HepG2 (cell line): ENCODE measurements at regions not wholly inside any gene's neighbourhood (a gene's known extent, or its start where the extent isn't known, plus 50 kb on each side); places are given as distances from the start of the nearest gene placed in this dataset.

Experiments used
- ATAC-seq: fragments of 200-7000 bp; cut with Tn5 transposase; 3 replicates; pipeline ENCODE4 v1.9.1; 2020; ENCODE audit warnings: mild to moderate bottlenecking, moderate library complexity
- BruUV-seq: library from RNA; stranded (reverse); fragments of 400-500 nt; replicated peaks from 2 replicates; lab custom pipeline; 2021; lab: Mats Ljungman, UMichigan
- CTCF ChIA-PET: fragments of 300-600 bp; formaldehyde crosslinking; extraction: SDS; loops from one replicate; lab custom pipeline; 2021; ENCODE audit warnings: low total read pairs, inconsistent platforms, low intra/inter-chr PET ratio; lab: Yijun Ruan, JAX
- POLR2A ChIA-PET: fragments of 350-600 bp; sonication (Branson Sonifier 250); formaldehyde crosslinking; loops from one replicate; lab custom pipeline; 2020; ENCODE audit warnings: antibody characterized with exemption, inconsistent platforms; lab: Yijun Ruan, JAX
- DNase-seq: peaks from one replicate; pipeline ENCODE4 v3.0.0-alpha.2; 2015; ENCODE audit warnings: low spot score
- FAIRE-seq: peaks from 3 replicates; lab custom pipeline; 2011; peaks lifted over from hg19 to GRCh38; lab: Jason Lieb, UNC
- H2AFZ ChIP-seq: one replicate; pipeline ENCODE4 v1.6.1; 2011; ENCODE audit warnings: low read length, inconsistent platforms
- H3K27ac ChIP-seq: fragments of 300-600 bp; 3 replicates; pipeline ENCODE4 v1.8.0; 2011; ENCODE audit warnings: mixed run types, mild to moderate bottlenecking, mixed read lengths, low read length, inconsistent platforms; ENCODE audit not compliant: insufficient read depth; ENCODE audit errors: extremely low read length
- H3K27me3 ChIP-seq, 2 experiments: fragments of 200-600 bp in 1 of 2; 2 replicates in 1 of 2; 3 replicates in 1 of 2; pipeline versions ENCODE4 v1.6.0 to v1.8.0; 2011; ENCODE audit warnings: low read length in 2 of 2, mild to moderate bottlenecking in 2 of 2, moderate library complexity in 2 of 2, inconsistent platforms in 1 of 2; ENCODE audit not compliant: insufficient read depth in 2 of 2, control insufficient read depth in 1 of 2
- H3K36me3 ChIP-seq, 2 experiments: fragments of 200-600 bp in 1 of 2; replicated peaks in 1 of 2; 2 replicates in 1 of 2; 3 replicates in 1 of 2; pipeline versions ENCODE4 v1.5.1 to v1.8.0; 2011; ENCODE audit warnings: low read length in 2 of 2, inconsistent platforms in 1 of 2; ENCODE audit not compliant: insufficient read depth in 2 of 2, control insufficient read depth in 1 of 2
- H3K4me1 ChIP-seq: 2 replicates; pipeline ENCODE4 v1.5.1; 2012; ENCODE audit warnings: low read length, inconsistent platforms; ENCODE audit not compliant: insufficient read depth
- H3K4me2 ChIP-seq: 2 replicates; pipeline ENCODE4 v1.6.0; 2011; ENCODE audit warnings: low read depth, low read length, inconsistent platforms
- H3K4me3 ChIP-seq, 3 experiments: fragments of 200-600 bp in 1 of 3; sonication (generic), shearing (Covaris generic) in 1 of 3; replicated peaks in 1 of 3; 2 replicates each; pipeline ENCODE4 v1.5.1; 2011 to 2016; ENCODE audit warnings: low read length in 3 of 3, inconsistent platforms in 2 of 3, low read depth in 2 of 3, mild to moderate bottlenecking in 2 of 3, control low read depth in 1 of 3, mixed read lengths in 1 of 3; ENCODE audit not compliant: insufficient read depth in 1 of 3
- H3K79me2 ChIP-seq: one replicate; pipeline ENCODE4 v1.6.1; 2011; ENCODE audit warnings: low read length, inconsistent platforms; ENCODE audit not compliant: insufficient read depth
- H3K9ac ChIP-seq: 2 replicates; pipeline ENCODE4 v1.6.0; 2011; ENCODE audit warnings: mild to moderate bottlenecking, low read depth, low read length, inconsistent platforms; ENCODE audit not compliant: insufficient read depth
- H3K9me3 ChIP-seq: 2 replicates; pipeline ENCODE4 v1.5.1; 2012; ENCODE audit warnings: mild to moderate bottlenecking, low read length
- H4K20me1 ChIP-seq: 2 replicates; pipeline ENCODE4 v1.6.0; 2011; ENCODE audit warnings: inconsistent platforms, mild to moderate bottlenecking, low read length, moderate library complexity; ENCODE audit not compliant: insufficient read depth
- AHDC1 ChIP-seq: sonication (generic); formaldehyde crosslinking; IDR thresholded peaks from 2 replicates; pipeline ENCODE4 v1.5.1; 2020; ENCODE audit warnings: mild to moderate bottlenecking, missing genetic modification reagents, borderline replicate concordance
- AHR ChIP-seq: IDR thresholded peaks from 2 replicates; pipeline ENCODE4 v1.6.1; 2018; ENCODE audit warnings: missing genetic modification reagents, missing compliant biosample characterization
- JDP2 ChIP-seq: sonication (generic); formaldehyde crosslinking; IDR thresholded peaks from 2 replicates; pipeline ENCODE4 v1.8.1; 2022; ENCODE audit warnings: missing genetic modification reagents, borderline replicate concordance
- MXI1 ChIP-seq: IDR thresholded peaks from 3 replicates; pipeline ENCODE4 v1.6.1; 2012; ENCODE audit warnings: low read depth, low read length, inconsistent platforms, borderline replicate concordance
- NFE2L2 ChIP-seq: fragments of 150-350 bp; IDR thresholded peaks from 2 replicates; pipeline ENCODE4 v1.6.1; 2014; ENCODE audit warnings: low read length
- NR2C2 ChIP-seq: sonication (generic); formaldehyde crosslinking; IDR thresholded peaks from 2 replicates; pipeline ENCODE4 v1.4.0; 2020; ENCODE audit warnings: missing genetic modification reagents, mild to moderate bottlenecking, moderate library complexity, borderline replicate concordance
- PBX2 ChIP-seq: IDR thresholded peaks from 2 replicates; pipeline ENCODE4 v1.6.1; 2016; ENCODE audit warnings: control low read depth
- SKI ChIP-seq: fragments of 450-650 bp; IDR thresholded peaks from one replicate; pipeline ENCODE4 v1.6.1; 2018; ENCODE audit warnings: mild to moderate bottlenecking; ENCODE audit not compliant: partially characterized antibody
- ZFP82 ChIP-seq: sonication (generic); formaldehyde crosslinking; IDR thresholded peaks from 2 replicates; pipeline ENCODE4 v1.5.1; 2020; ENCODE audit warnings: mild to moderate bottlenecking, missing genetic modification reagents, borderline replicate concordance
- WGBS: methylation state at CpG from one replicate; pipeline ENCODE4 v1.1.6; 2017; ENCODE audit warnings: low lambda C conversion rate; 5-methylcytosine and 5-hydroxymethylcytosine counted together
- in situ Hi-C: cut with HindIII; loops from 2 replicates; pipeline ENCODE4 v1.10.0; 2017; ENCODE audit warnings: low pct_unique_long_range_greater_than_20kb; ENCODE audit not compliant: extremely low pct_ligation_motif_present
- intact Hi-C: fragments of 100-400 bp; cut with micrococcal nuclease; formaldehyde crosslinking; loops from one replicate; pipeline ENCODE4 v1.10.0; 2022; ENCODE audit not compliant: unreplicated experiment
- TF ChIP-seq, protein P1 (sequence below): sonication (generic); formaldehyde crosslinking; IDR thresholded peaks from 2 replicates; pipeline ENCODE4 v1.8.0; 2022; ENCODE audit warnings: missing genetic modification reagents, mild to moderate bottlenecking, inconsistent platforms, borderline replicate concordance
- TF ChIP-seq, protein P2 (sequence below): sonication (generic); formaldehyde crosslinking; IDR thresholded peaks from 2 replicates; pipeline ENCODE4 v1.5.0; 2020; ENCODE audit warnings: mild to moderate bottlenecking, missing genetic modification reagents, borderline replicate concordance

DNA sequence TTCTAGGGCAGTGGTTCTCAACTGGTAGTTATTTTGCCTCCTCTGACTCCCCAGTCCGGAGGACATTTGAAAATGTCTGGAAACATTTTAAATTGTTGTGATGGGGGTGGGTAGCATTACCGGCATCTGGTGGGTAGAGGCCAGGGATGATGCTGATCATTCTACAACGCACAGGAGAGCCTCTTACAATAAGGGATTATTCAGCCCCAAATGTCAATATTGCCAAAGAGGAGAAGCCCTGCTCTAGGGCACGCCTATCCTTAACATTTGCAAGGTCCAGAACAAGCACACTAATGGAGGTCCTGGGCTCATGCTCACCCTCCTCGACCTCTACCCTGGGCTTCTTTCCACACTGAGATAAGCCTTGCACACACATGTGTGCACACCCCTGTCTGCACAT lies 106.4 kb downstream of the MINAR1 start (continued):
- TF ChIP-seq, protein P1, sequence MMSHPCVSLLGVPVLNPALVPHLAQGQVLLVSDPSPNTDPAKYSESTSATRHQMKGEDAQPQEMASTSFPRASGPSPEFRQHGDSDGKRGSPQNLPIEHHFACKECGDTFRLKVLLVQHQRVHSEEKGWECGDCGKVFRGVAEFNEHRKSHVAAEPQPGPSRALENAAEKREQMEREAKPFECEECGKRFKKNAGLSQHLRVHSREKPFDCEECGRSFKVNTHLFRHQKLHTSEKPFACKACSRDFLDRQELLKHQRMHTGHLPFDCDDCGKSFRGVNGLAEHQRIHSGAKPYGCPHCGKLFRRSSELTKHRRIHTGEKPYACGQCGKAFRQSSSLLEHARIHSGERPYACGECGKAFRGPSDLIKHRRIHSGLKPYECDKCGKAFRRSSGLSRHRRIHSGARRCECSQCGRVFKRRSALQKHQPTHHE (CRISPR knock-in tag): no peak

DNA sequence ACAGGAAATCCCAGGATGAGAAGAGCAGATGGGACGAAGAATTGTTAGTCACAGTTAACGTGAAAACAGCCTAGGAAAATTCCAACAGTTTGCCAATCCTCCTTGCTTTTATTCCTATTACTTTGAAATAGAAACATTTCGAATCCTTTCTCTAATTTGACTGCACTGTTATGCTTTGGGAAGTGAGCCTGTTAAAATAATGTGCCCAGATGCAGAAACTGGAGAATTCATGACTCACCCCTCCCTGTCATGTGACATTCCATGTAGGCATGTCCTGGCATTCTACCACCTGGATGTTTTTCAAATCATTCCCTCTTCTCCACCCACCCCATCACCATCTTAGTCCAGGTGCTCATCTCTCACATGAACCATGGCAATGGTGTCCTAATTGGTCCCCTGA lies 107.3 kb downstream of the MINAR1 start:
- no peak for FAIRE-seq
- CTCF ChIA-PET: no interaction called here
- no TSS peak for BruUV-seq
- TF ChIP-seq AHDC1 (CRISPR knock-in tag) (no peak), JDP2 (CRISPR knock-in tag) (no peak), SKI (no peak), NR2C2 (CRISPR knock-in tag) (no peak), NFE2L2 (no peak), PBX2 (no peak), AHR (no peak), MXI1 (no peak), ZFP82 (no peak)
- TF ChIP-seq, protein P2, sequence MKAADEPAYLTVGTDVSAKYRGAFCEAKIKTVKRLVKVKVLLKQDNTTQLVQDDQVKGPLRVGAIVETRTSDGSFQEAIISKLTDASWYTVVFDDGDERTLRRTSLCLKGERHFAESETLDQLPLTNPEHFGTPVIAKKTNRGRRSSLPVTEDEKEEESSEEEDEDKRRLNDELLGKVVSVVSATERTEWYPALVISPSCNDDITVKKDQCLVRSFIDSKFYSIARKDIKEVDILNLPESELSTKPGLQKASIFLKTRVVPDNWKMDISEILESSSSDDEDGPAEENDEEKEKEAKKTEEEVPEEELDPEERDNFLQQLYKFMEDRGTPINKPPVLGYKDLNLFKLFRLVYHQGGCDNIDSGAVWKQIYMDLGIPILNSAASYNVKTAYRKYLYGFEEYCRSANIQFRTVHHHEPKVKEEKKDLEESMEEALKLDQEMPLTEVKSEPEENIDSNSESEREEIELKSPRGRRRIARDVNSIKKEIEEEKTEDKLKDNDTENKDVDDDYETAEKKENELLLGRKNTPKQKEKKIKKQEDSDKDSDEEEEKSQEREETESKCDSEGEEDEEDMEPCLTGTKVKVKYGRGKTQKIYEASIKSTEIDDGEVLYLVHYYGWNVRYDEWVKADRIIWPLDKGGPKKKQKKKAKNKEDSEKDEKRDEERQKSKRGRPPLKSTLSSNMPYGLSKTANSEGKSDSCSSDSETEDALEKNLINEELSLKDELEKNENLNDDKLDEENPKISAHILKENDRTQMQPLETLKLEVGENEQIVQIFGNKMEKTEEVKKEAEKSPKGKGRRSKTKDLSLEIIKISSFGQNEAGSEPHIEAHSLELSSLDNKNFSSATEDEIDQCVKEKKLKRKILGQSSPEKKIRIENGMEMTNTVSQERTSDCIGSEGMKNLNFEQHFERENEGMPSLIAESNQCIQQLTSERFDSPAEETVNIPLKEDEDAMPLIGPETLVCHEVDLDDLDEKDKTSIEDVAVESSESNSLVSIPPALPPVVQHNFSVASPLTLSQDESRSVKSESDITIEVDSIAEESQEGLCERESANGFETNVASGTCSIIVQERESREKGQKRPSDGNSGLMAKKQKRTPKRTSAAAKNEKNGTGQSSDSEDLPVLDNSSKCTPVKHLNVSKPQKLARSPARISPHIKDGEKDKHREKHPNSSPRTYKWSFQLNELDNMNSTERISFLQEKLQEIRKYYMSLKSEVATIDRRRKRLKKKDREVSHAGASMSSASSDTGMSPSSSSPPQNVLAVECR: no peak

More for the DNA sequence above, 107.3 kb downstream of the MINAR1 start:
- H3K4me2 ChIP-seq: no peak overlapping the region
- H3K79me2 ChIP-seq: no peaks in the 10 kb centered on the region
- no peak overlapping the region for H3K4me3 ChIP-seq
- no peak overlapping the region for H3K9ac ChIP-seq
- no peaks in the 10 kb centered on the region; a peak in 1 of 5 replicates for H3K27me3 ChIP-seq
- DNase-seq (no peak), ATAC-seq (no peak)
- POLR2A ChIA-PET: no interaction called here
- no peaks in the 10 kb centered on the region for H4K20me1 ChIP-seq
- in situ Hi-C loops (no loop called here), intact Hi-C loops (no loop called here)
- H2AFZ ChIP-seq: no peak overlapping the region
- 29% methylated on average over 3 of the region's 3 CpGs for WGBS
- H3K27ac ChIP-seq: no peak overlapping the region
- H3K9me3 ChIP-seq: no peaks in the 10 kb centered on the region
- H3K36me3 ChIP-seq: no peaks in the 10 kb centered on the region
- no peaks in the 10 kb centered on the region for H3K4me1 ChIP-seq
